Activated B cell treated with CpG ODN at 0.5 μM for 24 hours (primary cell): ENCODE measurements at regions not wholly inside any gene's neighbourhood (a gene's known extent, or its start where the extent isn't known, plus 50 kb on each side); places are given as distances from the start of the nearest gene placed in this dataset.

ENCODE experiments used
- ATAC-seq: fragments of 200-7000 bp; cut with Tn5 transposase; one replicate; pipeline ENCODE4 v1.10.0; 2021; ENCODE audit warnings: low read depth, mild to moderate bottlenecking, moderate library complexity
- CTCF ChIA-PET: fragments of 350-600 bp; sonication (Branson Sonifier 250); formaldehyde crosslinking; loops from one replicate; lab custom pipeline; 2021; ENCODE audit warnings: antibody characterized with exemption; lab: Charles Lee
- POLR2A ChIA-PET: fragments of 350-600 bp; sonication (Branson Sonifier 250); formaldehyde crosslinking; loops from one replicate; lab custom pipeline; 2021; ENCODE audit warnings: antibody characterized with exemption; lab: Charles Lee
- DNase-seq: peaks from one replicate; pipeline ENCODE4 v3.0.0; 2022
- H3K27ac Mint-ChIP-seq: one replicate; pipeline ENCODE4 v1.8.0; 2020; ENCODE audit warnings: mixed read lengths
- H3K27me3 Mint-ChIP-seq: one replicate; pipeline ENCODE4 v1.8.0; 2021; ENCODE audit warnings: mixed read lengths
- H3K36me3 Mint-ChIP-seq: one replicate; pipeline ENCODE4 v1.8.0; 2021; ENCODE audit warnings: low read depth, mixed read lengths
- H3K4me1 Mint-ChIP-seq: one replicate; pipeline ENCODE4 v1.8.0; 2021; ENCODE audit warnings: mixed read lengths
- H3K4me3 Mint-ChIP-seq: one replicate; pipeline ENCODE4 v1.8.0; 2020; ENCODE audit warnings: mild to moderate bottlenecking, mixed read lengths
- H3K9me3 Mint-ChIP-seq: one replicate; pipeline ENCODE4 v1.8.0; 2020; ENCODE audit warnings: mixed read lengths
- intact Hi-C: fragments of 100-400 bp; cut with micrococcal nuclease; formaldehyde crosslinking; loops from one replicate; pipeline ENCODE4 v1.15.1; 2024
- TF ChIP-seq, protein P1 (sequence below): fragments of 200-600 bp; IDR thresholded peaks from one replicate; pipeline ENCODE4 v1.8.0; 2022; ENCODE audit warnings: antibody characterized with exemption, mild to moderate bottlenecking

DNA sequence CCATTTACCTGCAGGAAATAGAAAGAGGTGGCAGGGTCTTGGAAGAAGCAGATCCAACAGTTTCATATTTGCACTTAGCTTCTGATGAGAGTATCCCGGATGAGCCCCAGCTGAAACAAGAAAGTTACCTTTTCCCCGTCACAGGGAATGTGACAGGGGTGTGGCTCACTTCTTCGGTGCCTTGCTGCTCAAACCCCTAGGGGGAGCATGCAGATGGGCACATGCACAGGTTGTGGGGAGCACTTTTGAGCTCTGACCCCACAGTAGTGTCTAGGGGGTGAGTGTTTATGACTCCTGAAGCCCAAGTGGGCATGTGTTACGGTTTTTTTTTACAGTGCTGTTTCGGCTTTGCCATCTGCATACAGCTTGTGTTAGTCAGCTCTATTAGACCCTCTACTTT is 1221.0 kb downstream of the JRKL start:
- Mint-ChIP-seq H3K27ac (no peak overlapping the region), H3K27me3 (no peaks in the 10 kb centered on the region), H3K9me3 (peaks cover 6% of the 10 kb centered on the region), H3K4me1 (no peaks in the 10 kb centered on the region), H3K4me3 (no peak overlapping the region), H3K36me3 (no peaks in the 10 kb centered on the region)
- ChIA-PET CTCF (no interaction called here), POLR2A (no interaction called here)
- intact Hi-C loops = no loop called here
- DNase-seq = no peak
- ATAC-seq = no peak
- TF ChIP-seq, protein P1, sequence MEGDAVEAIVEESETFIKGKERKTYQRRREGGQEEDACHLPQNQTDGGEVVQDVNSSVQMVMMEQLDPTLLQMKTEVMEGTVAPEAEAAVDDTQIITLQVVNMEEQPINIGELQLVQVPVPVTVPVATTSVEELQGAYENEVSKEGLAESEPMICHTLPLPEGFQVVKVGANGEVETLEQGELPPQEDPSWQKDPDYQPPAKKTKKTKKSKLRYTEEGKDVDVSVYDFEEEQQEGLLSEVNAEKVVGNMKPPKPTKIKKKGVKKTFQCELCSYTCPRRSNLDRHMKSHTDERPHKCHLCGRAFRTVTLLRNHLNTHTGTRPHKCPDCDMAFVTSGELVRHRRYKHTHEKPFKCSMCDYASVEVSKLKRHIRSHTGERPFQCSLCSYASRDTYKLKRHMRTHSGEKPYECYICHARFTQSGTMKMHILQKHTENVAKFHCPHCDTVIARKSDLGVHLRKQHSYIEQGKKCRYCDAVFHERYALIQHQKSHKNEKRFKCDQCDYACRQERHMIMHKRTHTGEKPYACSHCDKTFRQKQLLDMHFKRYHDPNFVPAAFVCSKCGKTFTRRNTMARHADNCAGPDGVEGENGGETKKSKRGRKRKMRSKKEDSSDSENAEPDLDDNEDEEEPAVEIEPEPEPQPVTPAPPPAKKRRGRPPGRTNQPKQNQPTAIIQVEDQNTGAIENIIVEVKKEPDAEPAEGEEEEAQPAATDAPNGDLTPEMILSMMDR = no peak

DNA sequence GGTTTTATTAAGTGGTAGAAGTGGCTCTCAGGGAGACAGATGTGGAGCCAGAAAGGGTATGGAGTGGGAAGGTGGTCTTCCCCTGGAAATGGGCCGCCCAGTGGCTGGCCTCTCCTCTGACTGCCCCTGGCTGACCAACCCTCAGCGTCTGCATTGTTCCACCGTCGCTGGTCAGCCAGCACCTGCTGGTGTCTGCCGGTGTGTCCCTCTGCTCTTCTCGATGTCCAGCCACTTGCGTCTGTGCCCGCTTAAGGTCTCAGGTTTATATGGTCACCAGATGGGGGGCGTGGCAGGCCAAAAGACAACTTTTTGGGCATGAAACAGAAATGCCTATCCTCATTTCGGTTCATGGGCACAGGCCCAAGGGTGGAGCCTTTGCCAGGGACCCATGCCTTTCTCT is 1221.5 kb downstream of the JRKL start:
- H3K4me3 Mint-ChIP-seq = no peak overlapping the region
- ChIA-PET CTCF (no interaction called here), POLR2A (no interaction called here)
- H3K36me3 Mint-ChIP-seq = no peaks in the 10 kb centered on the region
- no peak for DNase-seq
- H3K4me1 Mint-ChIP-seq = no peaks in the 10 kb centered on the region
- ATAC-seq = no peak
- TF ChIP-seq, protein P1 = no peak
- H3K27me3 Mint-ChIP-seq = no peaks in the 10 kb centered on the region
- peaks cover 6% of the 10 kb centered on the region for H3K9me3 Mint-ChIP-seq
- no peak overlapping the region for H3K27ac Mint-ChIP-seq
- intact Hi-C loops = no loop called here

DNA sequence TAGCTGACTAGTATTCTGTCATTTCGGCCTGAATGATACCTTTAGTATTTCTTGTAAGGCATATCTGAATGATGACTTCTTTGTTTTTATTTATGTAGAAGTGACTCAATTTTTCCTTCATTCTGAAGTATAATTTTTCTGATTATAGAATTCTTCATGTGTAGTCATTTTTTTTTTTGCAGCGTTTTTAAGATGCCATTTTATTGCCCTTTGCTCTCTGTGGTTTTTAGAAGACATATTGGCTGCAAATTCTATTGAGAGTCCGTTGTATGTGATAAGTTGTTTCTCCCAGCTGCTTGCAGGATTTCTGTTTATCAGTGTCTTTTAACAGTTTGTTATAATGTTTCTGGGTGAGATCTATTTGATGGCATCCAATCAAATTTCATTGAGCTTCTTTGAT is 1224.8 kb downstream of the JRKL start:
- H3K9me3 Mint-ChIP-seq = peaks cover 7% of the 10 kb centered on the region
- POLR2A ChIA-PET = no interaction called here
- no peak overlapping the region for H3K4me3 Mint-ChIP-seq
- no peaks in the 10 kb centered on the region for H3K27me3 Mint-ChIP-seq
- intact Hi-C loops = no loop called here
- H3K4me1 Mint-ChIP-seq = no peaks in the 10 kb centered on the region
- DNase-seq = no peak
- no peak for ATAC-seq
- H3K36me3 Mint-ChIP-seq = no peaks in the 10 kb centered on the region
- TF ChIP-seq, protein P1 = no peak
- CTCF ChIA-PET = no interaction called here
- no peak overlapping the region for H3K27ac Mint-ChIP-seq

DNA sequence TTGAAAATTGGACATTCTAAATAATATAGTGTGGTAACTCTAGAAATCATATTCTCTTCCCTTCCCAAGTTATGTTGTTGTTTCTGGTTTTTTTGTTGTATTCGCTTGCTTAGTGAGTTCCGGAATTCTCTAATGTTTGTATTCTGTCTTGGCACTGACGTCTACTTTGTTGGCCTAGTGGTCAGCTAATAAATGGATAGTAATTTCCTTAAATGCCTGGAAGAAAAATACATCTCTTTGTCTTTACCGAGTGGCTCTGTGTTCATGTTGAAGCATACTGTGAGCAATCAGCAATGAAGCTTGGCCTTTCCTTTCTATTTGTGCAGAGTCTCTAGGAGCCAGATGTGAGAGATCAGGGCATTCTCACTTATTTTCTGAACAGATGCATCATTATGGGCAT is 1225.7 kb downstream of the JRKL start:
- Mint-ChIP-seq H3K9me3 (peaks cover 10% of the 10 kb centered on the region), H3K4me1 (no peaks in the 10 kb centered on the region), H3K27ac (no peak overlapping the region), H3K27me3 (no peaks in the 10 kb centered on the region), H3K36me3 (no peaks in the 10 kb centered on the region), H3K4me3 (no peak overlapping the region)
- no peak for ATAC-seq
- intact Hi-C loops = no loop called here
- TF ChIP-seq, protein P1 = no peak
- DNase-seq = no peak
- ChIA-PET CTCF (no interaction called here), POLR2A (no interaction called here)

DNA sequence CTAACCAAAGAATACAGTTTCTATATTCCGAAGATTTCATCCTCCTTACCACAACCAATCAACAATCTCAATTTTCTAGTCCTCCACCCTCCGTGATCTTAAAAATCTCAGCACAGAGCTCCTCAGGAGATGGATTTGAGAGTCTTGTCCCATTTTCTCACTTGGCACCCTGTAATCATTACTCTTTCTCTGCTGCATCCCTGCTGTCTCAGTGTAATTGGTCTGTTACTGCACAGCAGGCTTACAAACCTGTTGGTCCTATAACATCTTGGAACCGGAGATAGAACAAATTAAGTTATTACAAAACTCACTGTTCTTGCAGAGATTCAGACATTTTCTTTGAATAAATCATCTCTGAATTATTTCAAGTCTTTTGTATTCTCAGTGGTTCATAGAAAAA is 1227.2 kb downstream of the JRKL start:
- DNase-seq = no peak
- peaks cover 9% of the 10 kb centered on the region for H3K9me3 Mint-ChIP-seq
- H3K27ac Mint-ChIP-seq = no peak overlapping the region
- H3K4me3 Mint-ChIP-seq = no peak overlapping the region
- ChIA-PET CTCF (no interaction called here), POLR2A (no interaction called here)
- no peak for ATAC-seq
- TF ChIP-seq, protein P1 = no peak
- H3K36me3 Mint-ChIP-seq = no peaks in the 10 kb centered on the region
- H3K27me3 Mint-ChIP-seq = no peaks in the 10 kb centered on the region
- H3K4me1 Mint-ChIP-seq = no peaks in the 10 kb centered on the region
- intact Hi-C loops = no loop called here
